SU-DHL-6 (cell line): ENCODE measurements at regions not wholly inside any gene's neighbourhood (a gene's known extent, or its start where the extent isn't known, plus 50 kb on each side); places are given as distances from the start of the nearest gene placed in this dataset.

Experiments
- EZH2phosphoT487 ChIP-seq: fragments of 200-600 bp; sonication (generic), shearing (Covaris generic); conservative IDR thresholded peaks from 2 replicates; pipeline ENCODE4 v1.6.1; 2018; ENCODE audit warnings: mild to moderate bottlenecking, antibody characterized with exemption, low read length, moderate library complexity, mixed read lengths
- TF ChIP-seq, protein P1 (sequence below): fragments of 200-600 bp; sonication (generic); IDR thresholded peaks from one replicate; pipeline ENCODE4 v1.5.1; 2017; ENCODE audit warnings: antibody characterized with exemption, mild to moderate bottlenecking, low read length, moderate library complexity; ENCODE audit not compliant: insufficient read depth, poor library complexity, severe bottlenecking

DNA sequence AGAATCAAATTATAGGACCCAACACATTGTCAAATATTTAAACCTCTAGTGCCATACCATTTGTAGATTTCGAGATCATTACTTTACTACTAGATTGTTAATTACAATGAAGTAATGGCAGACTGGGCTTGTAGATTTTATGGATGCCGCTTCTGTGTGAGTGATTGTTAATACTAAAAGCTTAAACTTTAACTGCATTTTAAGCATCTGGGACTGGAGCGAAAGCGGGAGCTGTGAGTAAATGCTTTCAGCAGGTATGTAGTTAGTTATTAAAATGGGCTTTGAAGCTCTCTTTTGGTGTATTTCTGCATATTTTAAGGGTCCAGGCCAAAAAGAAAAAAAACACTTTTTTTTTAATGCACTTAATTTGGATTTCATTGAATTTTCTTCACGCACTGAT is 519.3 kb downstream of the MED13L start:
- TF ChIP-seq, protein P1, sequence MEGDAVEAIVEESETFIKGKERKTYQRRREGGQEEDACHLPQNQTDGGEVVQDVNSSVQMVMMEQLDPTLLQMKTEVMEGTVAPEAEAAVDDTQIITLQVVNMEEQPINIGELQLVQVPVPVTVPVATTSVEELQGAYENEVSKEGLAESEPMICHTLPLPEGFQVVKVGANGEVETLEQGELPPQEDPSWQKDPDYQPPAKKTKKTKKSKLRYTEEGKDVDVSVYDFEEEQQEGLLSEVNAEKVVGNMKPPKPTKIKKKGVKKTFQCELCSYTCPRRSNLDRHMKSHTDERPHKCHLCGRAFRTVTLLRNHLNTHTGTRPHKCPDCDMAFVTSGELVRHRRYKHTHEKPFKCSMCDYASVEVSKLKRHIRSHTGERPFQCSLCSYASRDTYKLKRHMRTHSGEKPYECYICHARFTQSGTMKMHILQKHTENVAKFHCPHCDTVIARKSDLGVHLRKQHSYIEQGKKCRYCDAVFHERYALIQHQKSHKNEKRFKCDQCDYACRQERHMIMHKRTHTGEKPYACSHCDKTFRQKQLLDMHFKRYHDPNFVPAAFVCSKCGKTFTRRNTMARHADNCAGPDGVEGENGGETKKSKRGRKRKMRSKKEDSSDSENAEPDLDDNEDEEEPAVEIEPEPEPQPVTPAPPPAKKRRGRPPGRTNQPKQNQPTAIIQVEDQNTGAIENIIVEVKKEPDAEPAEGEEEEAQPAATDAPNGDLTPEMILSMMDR, result no peak
- TF ChIP-seq EZH2phosphoT487, result no peak
